ENCODE measurements at regions not wholly inside any gene's neighbourhood (a gene's known extent, or its start where the extent isn't known, plus 50 kb on each side); places are given as distances from the start of the nearest gene placed in this dataset.

GRCh38 chr20:48294942-48295341 lies 509.7 kb upstream of the SULF2 start:
- TF ChIP-seq, protein P1, sequence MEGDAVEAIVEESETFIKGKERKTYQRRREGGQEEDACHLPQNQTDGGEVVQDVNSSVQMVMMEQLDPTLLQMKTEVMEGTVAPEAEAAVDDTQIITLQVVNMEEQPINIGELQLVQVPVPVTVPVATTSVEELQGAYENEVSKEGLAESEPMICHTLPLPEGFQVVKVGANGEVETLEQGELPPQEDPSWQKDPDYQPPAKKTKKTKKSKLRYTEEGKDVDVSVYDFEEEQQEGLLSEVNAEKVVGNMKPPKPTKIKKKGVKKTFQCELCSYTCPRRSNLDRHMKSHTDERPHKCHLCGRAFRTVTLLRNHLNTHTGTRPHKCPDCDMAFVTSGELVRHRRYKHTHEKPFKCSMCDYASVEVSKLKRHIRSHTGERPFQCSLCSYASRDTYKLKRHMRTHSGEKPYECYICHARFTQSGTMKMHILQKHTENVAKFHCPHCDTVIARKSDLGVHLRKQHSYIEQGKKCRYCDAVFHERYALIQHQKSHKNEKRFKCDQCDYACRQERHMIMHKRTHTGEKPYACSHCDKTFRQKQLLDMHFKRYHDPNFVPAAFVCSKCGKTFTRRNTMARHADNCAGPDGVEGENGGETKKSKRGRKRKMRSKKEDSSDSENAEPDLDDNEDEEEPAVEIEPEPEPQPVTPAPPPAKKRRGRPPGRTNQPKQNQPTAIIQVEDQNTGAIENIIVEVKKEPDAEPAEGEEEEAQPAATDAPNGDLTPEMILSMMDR (IDR thresholded peaks at IDR 0.05; ENCODE audit: low read depth, low read length, poor library complexity, severe bottlenecking): no peak
- no peak for TF ChIP-seq EZH2phosphoT487 (IDR thresholded peaks at IDR 0.05; ENCODE audit: borderline replicate concordance, low read length)
